Body of pancreas (tissue), 4 donors: ENCODE measurements at regions not wholly inside any gene's neighbourhood (a gene's known extent, or its start where the extent isn't known, plus 50 kb on each side); places are given as distances from the start of the nearest gene placed in this dataset.

Experiments
- ATAC-seq: fragments of 150-250 bp; one replicate; pipeline ENCODE4 v1.9.1; 2016
- DNase-seq, 4 donors: peaks; one replicate each; pipeline ENCODE4 v3.0.0-alpha.2; 2019
- H3K27ac ChIP-seq, 4 donors: fragments of 200-600 bp; sonication (generic); 1 replicate in 3 of 4; 2 replicates in 1 of 4; pipeline versions ENCODE4 v1.5.1 to v1.6.1; 2016 to 2019; ENCODE audit warnings: mild to moderate bottlenecking in 1 of 4, mixed read lengths in 1 of 4, moderate library complexity in 1 of 4
- H3K27me3 ChIP-seq, 2 donors: fragments of 200-600 bp; sonication (generic); one replicate each; pipeline ENCODE4 v1.6.0; 2016; ENCODE audit warnings: mild to moderate bottlenecking in 1 of 2
- H3K36me3 ChIP-seq, 2 donors: fragments of 200-600 bp; sonication (generic); replicated peaks in 1 of 2; 2 replicates each; pipeline ENCODE4 v1.5.1; 2016; ENCODE audit warnings: low read depth in 2 of 2; ENCODE audit not compliant: insufficient read depth in 1 of 2
- H3K4me1 ChIP-seq: fragments of 200-600 bp; sonication (generic); one replicate; pipeline ENCODE4 v1.6.0; 2016
- H3K4me3 ChIP-seq, 2 donors: fragments of 200-600 bp; sonication (generic); 1 replicate in 1 of 2; 2 replicates in 1 of 2; pipeline ENCODE4 v1.5.1; 2016 to 2019
- H3K9me3 ChIP-seq, 3 donors: fragments of 200-600 bp; sonication (generic); 1 replicate in 2 of 3; 2 replicates in 1 of 3; pipeline ENCODE4 v1.5.1; 2016
- CTCF ChIP-seq, 7 experiments: fragments of 450-650 bp in 4 of 7; fragments of 200-600 bp in 3 of 7; sonication (generic) in 3 of 7; IDR thresholded peaks; one replicate each; pipeline ENCODE4 v1.5.1; 2016 to 2019; ENCODE audit warnings: antibody characterized with exemption in 7 of 7
- POLR2A ChIP-seq, 3 donors: fragments of 450-650 bp; IDR thresholded peaks; one replicate each; pipeline ENCODE4 v1.6.1; 2016; ENCODE audit warnings: antibody characterized with exemption in 3 of 3, mild to moderate bottlenecking in 2 of 3
- WGBS, 2 donors: methylation state at CpG; one replicate each; pipeline ENCODE4 v1.1.5; 2017; 5-methylcytosine and 5-hydroxymethylcytosine counted together
- intact Hi-C: fragments of 100-400 bp; cut with DNase I; formaldehyde crosslinking; loops from one replicate; pipeline ENCODE4 v1.15.1; 2023

GRCh38 chr5:135133181-135133580, 99.2 kb upstream of the PITX1 start:
- Histone ChIP-seq H3K4me3 (no peak overlapping the region), H3K27me3 (no peaks in the 10 kb centered on the region), H3K9me3 (no peaks in the 10 kb centered on the region), H3K36me3 (no peaks in the 10 kb centered on the region), H3K4me1 (no peaks in the 10 kb centered on the region), H3K27ac (no peak overlapping the region)
- TF ChIP-seq POLR2A (IDR thresholded peaks at IDR 0.05), result no peak
- TF ChIP-seq CTCF (IDR thresholded peaks at IDR 0.05), result no peak
- ATAC-seq (no peak), DNase-seq (no peak)
- 82 to 86% methylated on average over 9 of the region's 9 CpGs for WGBS, 2 donors
- intact Hi-C loops, result no loop called here

- H3K4me3 ChIP-seq, result no peak overlapping the region
- DNase-seq (no peak), ATAC-seq (no peak)
- H3K27ac ChIP-seq, result no peak overlapping the region
- no peaks in the 10 kb centered on the region for H3K27me3 ChIP-seq
- no peaks in the 10 kb centered on the region for H3K9me3 ChIP-seq
- H3K36me3 ChIP-seq, result no peaks in the 10 kb centered on the region
- no peaks in the 10 kb centered on the region for H3K4me1 ChIP-seq
- intact Hi-C loops, result no loop called here
- TF ChIP-seq CTCF (IDR thresholded peaks at IDR 0.05), result no peak
- no peak for TF ChIP-seq POLR2A (IDR thresholded peaks at IDR 0.05)
- 80 to 83% methylated on average over 12 of the region's 12 CpGs for WGBS, 2 donors
Observed at GRCh38 chr5:135131801-135132680, 98.0 kb upstream of the PITX1 start.

GRCh38 chr5:135130261-135131215, 96.5 kb upstream of the PITX1 start:
- intact Hi-C loops, result no loop called here
- H3K27ac ChIP-seq, result no peak overlapping the region
- no peak overlapping the region for H3K4me3 ChIP-seq
- no peaks in the 10 kb centered on the region for H3K9me3 ChIP-seq
- ATAC-seq (no peak), DNase-seq (no peak)
- TF ChIP-seq POLR2A (IDR thresholded peaks at IDR 0.05), result no peak
- no peak for TF ChIP-seq CTCF (IDR thresholded peaks at IDR 0.05)
- no peaks in the 10 kb centered on the region for H3K27me3 ChIP-seq
- no peaks in the 10 kb centered on the region for H3K36me3 ChIP-seq
- 85% methylated on average over 7 of the region's 7 CpGs for WGBS, 2 donors
- H3K4me1 ChIP-seq, result no peaks in the 10 kb centered on the region

DNA sequence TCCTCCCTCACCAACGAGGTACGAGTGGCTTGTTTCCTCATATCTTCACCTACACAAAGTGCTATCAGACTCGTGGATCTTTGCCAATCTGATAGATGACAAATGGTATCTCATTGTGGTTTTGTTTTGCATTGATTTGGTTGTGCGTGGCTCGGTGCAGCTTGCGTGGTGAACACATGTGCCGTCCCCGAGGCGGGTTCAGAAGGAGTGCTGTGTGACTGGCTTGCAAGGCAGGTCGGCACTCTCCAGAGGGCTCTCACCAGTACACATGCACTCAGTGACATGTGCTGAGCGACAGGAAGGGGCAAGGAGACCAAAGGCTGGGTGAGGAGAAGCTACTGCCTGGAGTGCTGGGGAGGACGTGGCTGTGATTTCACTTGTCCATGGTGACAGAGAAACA, 95.3 kb upstream of the PITX1 start:
- no peak overlapping the region for H3K4me3 ChIP-seq
- no peak for ATAC-seq
- H3K9me3 ChIP-seq, result no peaks in the 10 kb centered on the region
- WGBS, 2 donors, result 33% methylated on average over 11 to 12 of the region's 12 CpGs
- intact Hi-C loops, result no loop called here
- H3K4me1 ChIP-seq, result no peaks in the 10 kb centered on the region
- no peak for DNase-seq
- H3K36me3 ChIP-seq, result no peaks in the 10 kb centered on the region
- no peak overlapping the region for H3K27ac ChIP-seq
- H3K27me3 ChIP-seq, result no peaks in the 10 kb centered on the region
- no peak for TF ChIP-seq POLR2A (IDR thresholded peaks at IDR 0.05)
- no peak for TF ChIP-seq CTCF (IDR thresholded peaks at IDR 0.05)
